Lung microvascular endothelial cell (primary cell): ENCODE measurements at regions not wholly inside any gene's neighbourhood (a gene's known extent, or its start where the extent isn't known, plus 50 kb on each side); places are given as distances from the start of the nearest gene placed in this dataset.
A peak's percentile ranks its signal among the peaks of the same experiment; 100 is the strongest.

Source experiments
- DNase-seq, 2 donors: peaks; one replicate each; pipeline versions ENCODE4 v3.0.0 to v3.0.0-alpha.2; 2010; ENCODE audit warnings: low read depth in 2 of 2

DNA sequence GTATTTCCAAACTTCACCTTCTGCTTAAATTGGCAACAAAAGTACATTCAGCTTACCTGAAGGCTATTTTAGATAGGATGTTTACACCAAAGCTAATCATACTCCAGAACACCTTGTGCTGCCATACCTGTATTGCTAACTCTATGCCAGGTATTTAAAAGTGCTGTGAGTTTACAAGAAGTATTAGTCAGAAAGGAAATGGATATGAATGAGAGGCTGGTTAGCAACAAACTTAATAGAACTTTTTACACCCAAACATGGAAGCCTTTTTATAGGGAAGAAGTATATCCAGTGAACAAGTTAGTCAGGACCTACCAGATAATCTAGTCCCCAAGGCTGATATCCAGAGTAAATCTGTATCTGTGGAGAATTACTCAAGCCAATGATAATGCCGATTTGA is 131.2 kb upstream of the SPRY1 start:
- no peak for DNase-seq

DNA sequence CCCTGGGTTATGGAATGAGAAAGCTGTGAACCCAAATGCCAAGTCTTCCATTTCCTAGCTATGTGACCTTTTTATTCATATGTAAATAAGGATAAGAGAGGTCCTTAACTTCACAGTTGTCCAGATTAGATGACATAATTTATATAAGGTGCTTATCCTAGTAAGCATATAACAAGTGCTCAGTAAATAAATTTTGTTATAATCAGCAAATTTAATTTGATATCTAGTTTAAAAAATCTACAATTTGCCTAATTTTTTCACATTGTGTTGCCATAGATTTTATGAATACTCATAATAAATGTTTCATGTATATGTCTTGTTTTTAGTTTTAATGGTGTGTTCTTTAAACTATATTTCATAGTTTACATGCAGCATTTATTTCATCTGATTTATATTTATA is 130.4 kb upstream of the SPRY1 start:
- no peak for DNase-seq

DNA sequence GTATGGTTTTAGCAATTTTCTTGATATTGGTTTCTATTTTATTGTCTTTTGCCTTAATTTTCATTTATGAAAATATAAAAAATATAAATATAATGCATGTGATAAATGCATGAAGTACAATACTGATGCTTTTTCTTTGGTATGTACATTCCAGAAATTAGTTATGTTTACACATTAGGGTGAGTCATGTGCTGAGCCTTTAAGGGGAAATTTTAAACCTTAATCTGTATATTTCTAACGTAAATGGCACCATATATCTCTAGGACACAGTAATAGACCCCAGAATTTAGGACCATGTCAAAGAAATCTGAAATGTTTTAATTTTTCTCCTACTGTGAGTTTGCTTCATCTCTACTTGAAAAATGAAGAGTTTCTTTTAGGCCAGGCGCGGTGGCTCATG is 117.8 kb upstream of the SPRY1 start:
- no peak for DNase-seq

DNA sequence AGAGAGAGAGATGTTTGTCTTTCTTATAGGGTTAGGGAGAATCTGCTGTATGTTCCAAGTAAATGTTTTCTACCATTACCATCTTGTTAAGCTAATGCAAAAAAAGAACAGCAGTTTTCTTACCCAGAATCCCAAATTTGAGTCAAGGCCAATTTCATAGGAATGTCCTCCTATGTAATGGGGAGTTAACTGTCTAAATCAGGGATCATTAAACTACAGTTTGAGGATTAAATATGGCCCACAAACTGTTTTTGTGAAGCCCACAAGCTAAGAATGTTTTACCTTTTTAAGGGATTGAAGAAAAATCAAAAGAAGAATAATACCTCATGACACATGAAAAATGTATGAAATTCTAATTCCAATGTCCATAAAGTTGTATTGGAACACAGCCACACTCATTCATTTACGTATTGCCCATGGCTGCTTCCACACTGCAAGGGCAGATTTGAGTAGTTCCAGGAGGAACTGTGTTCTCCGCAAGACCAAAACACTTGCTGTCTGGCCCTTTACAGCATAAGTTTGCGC is 113.2 kb upstream of the SPRY1 start:
- peak in 1 of 2 donors; percentile 52 for DNase-seq

DNA sequence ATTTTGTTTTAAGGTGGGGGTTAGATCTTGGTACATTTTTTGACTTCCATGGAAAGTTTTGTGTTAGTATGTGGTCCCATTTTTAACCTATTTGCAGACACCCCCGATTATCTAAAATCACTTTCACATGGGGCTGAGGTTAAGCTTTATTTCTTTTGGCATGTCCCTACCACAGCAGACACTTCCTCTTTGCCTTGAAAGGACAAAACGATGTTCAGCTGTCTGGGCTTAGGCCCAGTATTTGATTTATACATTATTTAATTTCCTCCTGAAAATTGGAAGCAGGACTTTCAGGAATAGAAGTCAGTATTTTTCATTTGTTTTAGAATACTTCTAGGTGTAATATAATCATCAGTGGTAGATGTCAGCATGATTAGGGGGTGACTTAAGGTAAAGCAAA is 112.4 kb upstream of the SPRY1 start:
- peak; percentile 48 to 87 for DNase-seq

DNA sequence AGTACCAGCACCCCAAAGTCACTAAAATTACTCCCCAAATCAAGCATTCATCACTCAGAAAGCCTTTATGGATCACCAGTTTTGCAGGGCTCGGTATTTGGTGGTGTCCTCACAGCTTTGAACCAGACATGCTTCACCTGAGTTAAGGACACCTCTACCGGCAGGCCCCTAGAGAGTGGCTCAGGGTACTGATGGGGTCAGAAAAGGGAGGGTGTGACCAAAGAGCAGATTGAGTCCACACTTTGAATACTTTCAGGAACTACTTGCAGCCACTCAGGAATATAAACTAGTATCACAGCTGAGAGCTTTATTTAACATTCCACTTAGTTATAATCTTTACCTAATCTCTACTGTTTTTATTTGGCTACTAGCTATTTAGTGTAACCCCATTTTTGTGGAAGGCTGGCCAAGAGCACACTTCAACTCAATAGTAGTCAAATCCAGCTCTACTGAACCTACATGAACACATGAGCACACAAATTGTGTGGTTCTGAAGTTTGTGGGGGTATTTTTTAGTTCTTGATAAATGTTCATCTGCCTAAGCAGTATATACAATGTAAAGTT is 109.6 kb upstream of the SPRY1 start:
- no peak for DNase-seq

DNA sequence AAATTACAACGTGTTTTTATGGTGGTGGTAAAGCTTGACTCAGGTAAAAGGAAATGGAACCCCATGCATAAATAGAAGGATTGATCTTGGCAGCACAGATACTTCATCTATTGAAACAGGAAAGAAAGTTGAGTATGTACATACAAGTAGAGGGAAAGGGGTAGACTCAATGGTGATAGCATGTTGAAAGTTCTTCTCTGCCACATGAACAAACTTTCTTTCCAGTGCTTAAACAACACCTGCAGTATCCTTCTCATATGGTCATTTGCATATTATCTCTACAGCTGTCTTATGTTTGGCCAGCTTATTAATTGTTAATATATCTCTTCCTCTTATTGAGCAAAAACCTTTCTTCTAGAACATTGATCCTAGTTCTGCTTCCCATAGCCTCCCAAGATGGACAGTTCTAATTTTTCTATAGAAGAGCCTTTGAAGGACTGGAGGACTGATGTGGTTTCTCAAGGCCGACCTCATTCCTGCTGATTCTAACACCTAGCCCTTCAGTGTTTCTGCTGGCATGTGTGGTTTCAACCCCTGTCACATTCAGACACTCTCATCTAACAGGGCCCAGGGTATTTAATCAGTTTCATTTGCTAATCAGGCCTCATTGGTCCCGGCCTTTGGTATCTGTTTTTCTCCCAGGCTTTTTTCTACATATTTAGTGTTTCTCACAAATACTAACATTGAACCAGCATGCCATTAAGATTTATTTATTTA is 108.1 kb upstream of the SPRY1 start:
- no peak for DNase-seq

DNA sequence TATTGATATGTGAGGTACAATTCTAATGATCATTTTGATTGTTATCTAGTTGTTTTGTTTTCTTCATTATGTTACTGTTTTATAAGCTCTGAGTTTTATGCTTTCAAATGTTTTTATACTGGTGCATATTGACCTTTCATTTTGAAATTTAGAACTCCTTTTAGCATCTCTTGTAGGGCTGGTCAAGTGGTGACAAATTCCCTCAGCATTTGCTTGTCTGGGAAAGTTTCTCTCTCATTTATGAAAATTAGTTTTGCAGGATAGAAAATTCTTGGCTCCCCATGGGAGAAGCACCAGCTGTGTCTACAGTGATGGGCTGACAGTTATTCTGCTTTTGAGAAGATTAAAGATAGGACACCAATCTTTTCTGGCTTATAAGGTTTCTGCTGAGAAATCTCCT is 105.3 kb upstream of the SPRY1 start:
- peak; percentile 9 to 33 for DNase-seq

DNA sequence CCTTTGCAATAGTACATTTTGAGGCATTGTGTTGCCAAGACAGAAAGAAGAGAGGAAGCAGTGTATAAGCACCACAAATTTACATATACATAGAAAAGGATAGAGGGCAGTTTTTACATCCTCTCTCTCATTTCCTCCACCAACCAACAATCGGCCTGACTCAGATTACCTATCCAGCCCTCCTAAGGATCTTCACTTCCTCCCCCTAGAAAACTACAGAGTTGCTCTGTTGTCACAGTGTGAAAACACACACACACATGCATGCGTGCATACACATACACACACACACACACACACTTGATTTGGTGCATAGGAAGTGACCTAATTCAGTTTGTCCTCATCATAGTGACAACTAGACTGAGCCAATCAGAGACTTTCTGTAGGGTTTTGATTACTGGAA is 98.8 kb upstream of the SPRY1 start:
- DNase-seq: no peak

DNA sequence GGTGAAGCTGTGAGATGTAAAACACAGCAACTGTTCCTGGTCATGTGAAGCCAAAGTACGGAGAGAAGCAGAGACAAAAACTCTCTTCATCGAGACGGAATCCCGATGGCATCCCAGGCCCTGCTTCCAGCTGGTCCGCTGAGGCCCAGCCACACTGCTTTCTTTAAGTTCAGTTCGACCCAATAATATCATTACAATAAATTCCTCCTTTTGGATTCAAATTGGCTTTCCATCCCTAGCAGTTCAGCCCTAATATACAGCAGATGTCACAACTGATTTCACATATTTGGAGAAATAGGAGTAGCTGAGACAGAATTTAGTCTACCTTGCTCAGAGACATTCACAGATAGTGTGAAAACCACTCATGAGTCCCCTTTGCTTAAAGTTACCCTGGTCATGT is 98.3 kb upstream of the SPRY1 start:
- DNase-seq: no peak

DNA sequence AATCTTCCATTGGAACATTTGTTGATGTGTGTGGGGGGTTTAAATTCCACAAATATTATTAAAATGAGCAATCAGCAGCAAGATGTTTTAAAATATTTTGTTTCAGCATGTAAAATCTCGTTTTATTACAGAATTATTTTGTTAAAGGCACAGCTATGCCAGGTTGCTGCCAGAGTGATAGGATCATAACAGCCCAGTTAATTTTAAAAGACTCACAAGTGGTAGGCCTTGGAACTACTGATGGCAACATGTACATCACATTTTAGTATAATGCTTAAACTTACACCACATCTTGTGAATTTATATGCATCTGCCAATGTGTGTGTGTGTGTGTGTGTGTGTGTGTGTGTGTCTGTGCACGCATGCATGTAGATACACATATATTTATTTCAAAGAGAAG is 97.8 kb upstream of the SPRY1 start:
- DNase-seq: no peak

DNA sequence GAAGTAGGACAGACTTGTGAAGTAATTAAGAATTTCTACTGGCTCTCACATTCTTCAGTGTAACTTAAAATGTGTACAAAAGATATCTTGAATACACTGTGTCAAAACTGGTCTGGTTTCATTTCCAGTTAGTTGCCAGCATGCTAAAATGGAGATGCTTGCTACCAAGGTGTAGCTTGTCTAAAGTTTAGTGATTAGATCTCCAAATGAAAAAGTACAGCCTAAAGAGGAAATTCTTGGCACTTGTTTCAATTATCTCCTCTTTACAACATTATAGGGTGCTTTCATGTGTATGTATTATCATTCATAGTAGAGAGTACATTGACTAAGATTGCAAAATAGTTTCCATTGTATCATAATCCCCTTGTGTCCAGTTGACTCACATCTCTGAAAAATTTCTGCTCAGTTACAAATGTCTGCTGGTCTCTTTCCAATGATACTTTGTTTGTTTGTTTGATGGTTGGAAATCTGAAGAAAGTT is 97.3 kb upstream of the SPRY1 start:
- peak; percentile 24 to 77 for DNase-seq

DNA sequence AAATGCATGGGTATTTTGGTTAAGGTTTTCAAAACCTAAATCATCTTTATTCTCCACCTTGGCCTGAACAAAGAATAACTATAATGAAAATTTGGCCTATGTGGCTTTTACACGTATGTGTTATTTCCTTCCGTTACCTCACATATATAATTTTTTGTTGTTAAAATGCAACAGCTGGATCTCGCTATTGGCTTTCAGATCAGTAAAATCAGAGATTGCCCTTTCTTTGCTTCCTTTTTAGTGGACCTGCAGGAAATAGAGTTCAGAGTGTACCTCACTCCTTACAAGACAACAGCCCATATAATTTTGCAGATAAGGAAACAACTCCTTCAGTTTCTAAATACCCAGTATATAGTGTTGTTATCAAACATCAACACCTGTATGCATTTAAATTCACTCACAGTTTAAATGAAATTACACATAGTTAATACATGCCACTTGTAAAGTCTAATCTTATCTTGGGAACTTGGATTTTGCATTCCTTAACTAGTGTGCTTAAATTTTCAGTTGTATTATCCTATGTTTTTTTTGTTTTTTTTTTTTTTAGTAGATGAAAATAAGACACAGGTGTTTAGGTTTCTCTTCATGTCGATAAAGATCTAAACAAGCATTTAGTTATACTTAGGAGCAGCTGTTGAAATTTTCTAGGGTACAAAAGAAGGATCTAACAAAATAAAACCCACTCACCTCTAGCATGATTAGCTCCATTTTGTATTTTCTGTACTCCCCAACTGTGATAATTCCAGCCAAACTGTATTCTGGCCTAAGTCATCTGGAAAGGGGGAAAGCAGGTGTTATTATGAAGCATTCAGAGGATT is 96.2 kb upstream of the SPRY1 start:
- no peak for DNase-seq

DNA sequence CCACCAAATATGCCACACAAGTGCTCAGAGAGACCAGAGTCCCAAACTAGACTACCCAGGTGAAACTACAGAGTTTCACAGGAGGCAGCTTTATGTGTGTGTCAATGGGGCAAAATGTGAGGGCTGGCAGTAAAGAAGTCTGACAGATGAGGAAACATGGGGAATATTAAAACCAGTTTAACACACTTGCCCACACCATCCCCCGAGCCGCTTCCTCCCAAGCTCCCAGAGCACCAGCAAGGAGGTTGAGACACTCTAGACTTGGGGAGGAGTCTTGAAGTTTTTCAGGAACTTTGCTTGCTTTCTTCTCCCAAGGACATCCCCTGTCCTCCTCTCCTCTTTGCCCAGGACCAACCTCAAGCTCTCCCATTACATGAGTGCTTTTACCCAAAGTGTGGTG is 94.7 kb upstream of the SPRY1 start:
- no peak for DNase-seq

DNA sequence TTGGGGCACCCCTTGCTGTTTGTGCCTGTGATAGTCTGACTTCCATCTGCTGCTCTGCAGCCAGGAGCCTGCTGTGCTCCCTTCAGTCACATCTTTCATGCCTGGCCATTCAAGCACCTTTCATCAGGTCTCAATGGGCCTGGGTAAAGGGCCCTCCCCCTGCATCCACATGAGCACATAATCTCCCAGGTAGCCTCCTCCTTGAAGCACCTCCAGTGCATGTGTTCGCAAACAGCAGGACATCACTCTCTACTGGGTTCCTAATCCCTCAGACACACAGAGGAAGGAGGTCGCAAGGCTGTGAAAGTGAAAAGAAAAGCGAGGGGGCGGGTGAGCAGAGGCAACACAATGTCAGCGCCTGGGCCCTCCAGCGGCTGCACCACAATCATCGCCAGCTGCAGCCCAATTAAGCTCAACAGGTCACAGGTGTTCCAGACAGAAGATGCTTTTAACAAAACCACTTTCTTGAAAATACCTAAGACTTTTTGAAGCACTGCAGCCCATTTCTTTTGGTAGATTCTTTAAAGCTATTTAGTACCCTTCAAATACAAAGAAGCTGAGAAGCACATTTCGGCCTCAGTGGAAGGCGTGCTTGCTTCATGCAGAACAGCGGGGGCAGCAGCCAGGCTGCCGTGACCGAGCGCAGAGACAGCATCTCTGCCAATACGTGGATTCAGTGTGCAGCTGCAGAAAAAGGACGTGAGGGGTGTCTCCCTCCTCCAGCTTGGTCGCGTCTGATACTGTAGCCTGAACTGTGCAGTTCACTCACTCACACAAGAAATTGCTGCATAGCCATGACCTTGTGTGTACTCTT is 92.2 kb upstream of the SPRY1 start:
- DNase-seq: no peak

DNA sequence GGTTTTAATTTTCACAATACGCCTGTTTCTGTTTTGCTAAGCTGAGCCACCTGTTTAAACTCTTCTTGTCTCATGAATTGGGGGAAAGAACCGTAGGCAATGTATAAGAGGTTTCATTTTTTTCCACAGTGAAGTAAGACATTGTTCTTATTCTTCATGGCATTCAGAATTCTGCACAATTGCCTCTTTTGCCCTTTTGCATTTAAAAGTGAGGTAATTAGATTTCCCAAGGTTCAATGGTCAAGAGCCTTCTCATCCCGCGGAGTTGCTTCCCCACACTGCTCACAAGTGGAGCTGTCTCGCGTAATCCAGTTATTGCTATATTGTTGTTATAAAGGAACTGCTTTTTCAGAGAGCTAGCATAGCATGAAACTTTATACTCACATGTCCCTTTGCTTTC is 90.9 kb upstream of the SPRY1 start:
- no peak for DNase-seq

DNA sequence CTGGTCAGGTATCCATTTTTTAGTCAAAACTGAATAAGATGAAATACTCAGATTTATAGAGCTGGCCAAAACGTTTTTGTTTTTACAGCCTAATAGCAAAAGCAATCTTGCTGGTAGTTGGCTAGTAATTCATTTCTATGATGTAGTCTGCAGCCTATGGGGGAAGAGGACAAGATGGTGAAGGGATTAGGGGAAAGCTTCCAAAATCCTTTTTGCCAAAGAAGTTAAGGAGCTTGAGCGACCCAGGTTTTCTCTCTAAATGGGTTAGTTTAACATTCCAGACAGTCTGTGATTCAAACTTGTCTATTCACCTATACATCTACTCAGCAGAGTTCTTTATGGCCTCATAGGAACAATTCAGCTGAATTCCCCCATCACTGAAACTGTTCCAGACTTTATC is 89.8 kb upstream of the SPRY1 start:
- DNase-seq: no peak

DNA sequence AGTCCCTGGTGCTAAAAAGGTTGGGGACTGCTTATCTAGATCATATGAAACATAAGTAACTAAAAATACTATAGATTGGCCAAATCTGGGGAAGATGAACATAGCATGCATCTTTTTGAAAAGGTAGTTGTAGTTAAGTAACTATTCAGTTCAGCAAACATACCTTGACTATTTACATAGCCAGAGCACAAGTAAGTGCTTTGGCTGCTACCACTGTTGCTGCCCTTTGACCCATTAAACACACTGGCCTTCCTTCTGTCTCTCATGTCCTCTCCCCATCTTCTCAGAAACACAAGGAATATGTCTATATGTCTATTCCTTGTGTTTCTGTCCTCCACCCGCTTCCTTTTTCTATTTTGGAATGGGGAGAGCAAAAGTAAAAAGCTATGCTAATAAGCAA is 87.9 kb upstream of the SPRY1 start:
- DNase-seq: no peak

DNA sequence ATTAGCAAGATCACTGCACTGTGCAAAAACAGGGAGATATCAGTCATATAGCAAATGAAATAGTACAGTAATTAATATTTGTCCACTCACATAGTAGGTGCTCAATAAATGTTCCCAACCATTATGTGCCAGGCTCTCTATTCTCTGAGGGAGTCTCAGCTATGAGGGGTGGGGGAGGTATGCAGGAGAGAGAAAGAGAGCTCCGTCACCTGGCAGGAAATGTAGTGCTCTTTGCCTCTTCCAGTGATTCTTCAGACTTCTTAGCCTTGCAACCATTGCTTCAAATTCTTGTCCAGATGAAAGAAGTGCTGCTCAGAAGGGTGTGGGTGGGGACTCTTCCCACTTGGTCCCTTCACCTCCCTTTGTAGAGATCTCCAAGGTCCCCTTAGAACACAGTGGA is 84.5 kb upstream of the SPRY1 start:
- no peak for DNase-seq

DNA sequence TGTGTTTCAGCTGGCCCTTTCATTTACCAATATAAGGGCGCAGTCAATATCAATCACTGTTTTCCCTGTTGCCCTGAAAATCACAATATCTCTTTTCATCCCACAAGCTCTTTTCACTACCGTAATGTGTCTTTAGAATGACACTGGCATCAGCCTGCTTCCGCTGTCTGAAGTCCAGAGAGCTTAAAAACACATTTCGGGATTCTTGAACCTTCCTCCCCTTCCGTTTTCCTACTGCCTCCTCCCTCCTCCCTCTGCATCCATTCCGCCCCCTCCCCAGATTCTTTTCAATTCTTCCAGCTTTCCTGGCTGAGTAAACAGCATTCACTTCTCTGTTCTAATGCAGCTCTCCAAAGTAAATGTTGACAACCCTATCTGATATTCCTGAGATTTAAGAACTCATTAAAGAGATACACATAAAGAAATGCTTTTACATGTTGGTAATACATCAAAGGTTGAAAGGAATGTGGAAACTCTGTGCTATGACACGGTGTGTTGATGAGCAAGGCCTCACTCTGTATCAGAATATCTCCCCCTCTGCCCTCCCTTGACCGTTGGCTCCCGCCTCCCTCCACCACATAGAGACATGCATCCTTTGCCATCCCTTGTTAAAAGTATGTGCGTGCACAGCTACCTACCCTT is 83.5 kb upstream of the SPRY1 start:
- no peak for DNase-seq

DNA sequence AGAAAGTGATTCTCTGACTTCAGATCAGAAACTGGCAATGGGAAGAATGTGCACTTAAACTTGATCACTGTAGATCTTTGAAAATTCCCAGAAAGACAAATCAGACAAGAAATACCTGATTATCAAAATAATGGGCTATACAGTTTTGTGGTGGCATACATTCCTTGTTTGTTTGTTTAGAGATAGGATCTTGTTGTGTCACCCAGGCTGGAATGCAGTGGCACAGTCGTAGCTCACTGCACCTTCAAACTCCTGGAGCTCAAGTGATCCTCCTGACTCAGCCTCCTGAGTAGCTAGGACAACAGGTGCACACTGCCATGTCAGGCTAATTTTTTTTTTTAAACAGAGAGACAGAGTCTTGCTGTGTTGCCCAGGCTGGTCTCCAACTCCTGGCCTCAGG is 81.0 kb upstream of the SPRY1 start:
- no peak for DNase-seq
